T-cell (primary cell): ENCODE measurements at regions not wholly inside any gene's neighbourhood (a gene's known extent, or its start where the extent isn't known, plus 50 kb on each side); places are given as distances from the start of the nearest gene placed in this dataset.

ENCODE experiments used
- ATAC-seq, 4 experiments: fragments of 200-7000 bp in 3 of 4; fragments of 150-1000 bp in 1 of 4; cut with Tn5 transposase; replicated peaks in 1 of 4; 1 replicate in 3 of 4; 2 replicates in 1 of 4; pipeline ENCODE4 v1.10.0; 2021; ENCODE audit warnings: moderate library complexity in 3 of 4, mild to moderate bottlenecking in 2 of 4, moderate number of reproducible peaks in 1 of 4
- CTCF ChIA-PET, 2 donors: fragments of 300-600 bp; sonication (Branson Sonifier 250); formaldehyde crosslinking; loops; one replicate each; lab custom pipeline; 2022; ENCODE audit warnings: antibody characterized with exemption in 2 of 2; lab: Charles Lee
- POLR2A ChIA-PET, 2 donors: fragments of 300-600 bp; sonication (Branson Sonifier 250); formaldehyde crosslinking; loops; one replicate each; lab custom pipeline; 2022; ENCODE audit warnings: antibody characterized with exemption in 2 of 2; lab: Charles Lee
- DNase-seq, 35 experiments: peaks; one replicate each; pipeline versions ENCODE4 v3.0.0 to v3.0.0-alpha.2; 2013 to 2023
- H3K27ac ChIP-seq: one replicate; pipeline ENCODE4 v1.5.1; 2013; ENCODE audit warnings: low read length
- H3K27me3 ChIP-seq, 2 experiments: replicated peaks in 1 of 2; 1 replicate in 1 of 2; 2 replicates in 1 of 2; pipeline versions ENCODE4 v1.6.1 to v1.7.0; 2013; ENCODE audit warnings: low read length in 1 of 2, mixed read lengths in 1 of 2; ENCODE audit not compliant: control insufficient read depth in 2 of 2, insufficient read depth in 2 of 2; ENCODE audit errors: extremely low read depth in 1 of 2
- H3K36me3 ChIP-seq, 2 donors: 1 replicate in 1 of 2; 2 replicates in 1 of 2; pipeline versions ENCODE4 v1.6.1 to v1.7.0; 2013; ENCODE audit warnings: low read length in 1 of 2; ENCODE audit not compliant: control insufficient read depth in 2 of 2, insufficient read depth in 1 of 2; ENCODE audit errors: extremely low read depth in 1 of 2
- H3K4me1 ChIP-seq, 2 experiments: 1 replicate in 1 of 2; 2 replicates in 1 of 2; pipeline versions ENCODE4 v1.6.1 to v1.7.0; 2013; ENCODE audit warnings: low read length in 2 of 2, mixed read lengths in 1 of 2; ENCODE audit not compliant: insufficient read depth in 2 of 2, control insufficient read depth in 1 of 2; ENCODE audit errors: extremely low read depth in 1 of 2
- H3K4me3 ChIP-seq, 2 donors: 1 replicate in 1 of 2; 2 replicates in 1 of 2; pipeline versions ENCODE4 v1.5.1 to v1.7.0; 2013; ENCODE audit warnings: mild to moderate bottlenecking in 2 of 2, low read length in 1 of 2, moderate library complexity in 1 of 2; ENCODE audit not compliant: control insufficient read depth in 1 of 2; ENCODE audit errors: extremely low read depth in 1 of 2
- H3K9me3 ChIP-seq: 2 replicates; pipeline ENCODE4 v1.7.0; 2013
- H3K27ac Mint-ChIP-seq, 2 donors: one replicate each; pipeline ENCODE4 v1.8.0; 2020 to 2021; ENCODE audit warnings: mild to moderate bottlenecking in 2 of 2, mixed read lengths in 2 of 2
- H3K27me3 Mint-ChIP-seq, 2 donors: one replicate each; pipeline ENCODE4 v1.8.0; 2021 to 2022; ENCODE audit warnings: mixed read lengths in 2 of 2
- H3K36me3 Mint-ChIP-seq: one replicate; pipeline ENCODE4 v1.8.0; 2021; ENCODE audit warnings: mixed read lengths
- H3K4me1 Mint-ChIP-seq, 3 donors: one replicate each; pipeline ENCODE4 v1.8.0; 2020 to 2022; ENCODE audit warnings: mixed read lengths in 3 of 3, mild to moderate bottlenecking in 1 of 3
- H3K4me3 Mint-ChIP-seq, 3 donors: one replicate each; pipeline ENCODE4 v1.8.0; 2020 to 2022; ENCODE audit warnings: mild to moderate bottlenecking in 3 of 3, mixed read lengths in 3 of 3, moderate library complexity in 3 of 3
- H3K9me3 Mint-ChIP-seq, 3 donors: one replicate each; pipeline ENCODE4 v1.8.0; 2020 to 2022; ENCODE audit warnings: mixed read lengths in 3 of 3
- WGBS: methylation state at CpG from one replicate; pipeline ENCODE4 v1.1.5; 2013; ENCODE audit warnings: missing lambda C conversion rate; ENCODE audit not compliant: insufficient coverage; 5-methylcytosine and 5-hydroxymethylcytosine counted together

GRCh38 chr5:146971401-146971800 lies 92.8 kb upstream of the PPP2R2B start:
- H3K4me3 ChIP-seq, result no peak overlapping the region
- Mint-ChIP-seq H3K4me3 (no peak overlapping the region), H3K27me3 (peaks cover 0 to 8% of the 10 kb centered on the region in 2 donors), H3K27ac (no peak overlapping the region), H3K36me3 (no peaks in the 10 kb centered on the region), H3K9me3 (no peaks in the 10 kb centered on the region), H3K4me1 (no peaks in the 10 kb centered on the region)
- 100% methylated on average over 1 of the region's 2 CpGs for WGBS
- H3K4me1 ChIP-seq, result no peaks in the 10 kb centered on the region
- no peak for ATAC-seq
- POLR2A ChIA-PET, result no interaction called here
- H3K27ac ChIP-seq, result no peak overlapping the region
- no peaks in the 10 kb centered on the region for H3K27me3 ChIP-seq
- H3K36me3 ChIP-seq, result no peaks in the 10 kb centered on the region
- no peaks in the 10 kb centered on the region for H3K9me3 ChIP-seq
- CTCF ChIA-PET, result interaction anchor here in 1 of 2 donors (0.7 kb wide), 1 partner anchor 312 kb away, joined by 3 read pairs; no protein-coding TSS in a partner anchor
- DNase-seq, result no peak

DNA sequence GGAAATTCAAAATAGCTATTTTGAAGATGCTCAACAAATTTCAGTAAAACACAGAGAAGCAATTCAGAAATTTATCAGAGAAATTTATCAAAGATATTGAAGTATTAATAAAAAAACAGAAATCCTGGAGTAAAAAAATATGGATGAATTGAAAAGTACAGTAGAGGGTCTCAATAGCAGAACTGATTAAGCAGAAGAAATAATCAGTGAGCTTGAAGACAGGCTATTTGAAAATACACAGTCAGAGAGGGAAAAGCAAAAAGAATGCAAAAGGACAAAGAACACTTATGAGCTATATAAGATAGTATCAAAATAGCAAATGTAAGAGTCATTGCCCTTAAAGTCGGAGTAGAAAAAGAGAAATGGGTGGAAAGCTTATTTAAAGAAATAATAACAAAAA lies 107.9 kb upstream of the PPP2R2B start:
- DNase-seq, result no peak
- no peak overlapping the region for H3K4me3 ChIP-seq
- ChIA-PET CTCF (interaction anchor here (0.6 to 0.7 kb wide), 2 partner anchors 444 to 468 kb away, joined by 3 read pairs; no protein-coding TSS in a partner anchor), POLR2A (no interaction called here)
- no peak overlapping the region for H3K27ac ChIP-seq
- no peaks in the 10 kb centered on the region for H3K36me3 ChIP-seq
- no peaks in the 10 kb centered on the region for H3K4me1 ChIP-seq
- peaks cover 2% of the 10 kb centered on the region for H3K9me3 ChIP-seq
- Mint-ChIP-seq H3K27me3 (peaks cover 14 to 21% of the 10 kb centered on the region in 2 donors), H3K4me3 (no peak overlapping the region), H3K36me3 (peaks cover 6% of the 10 kb centered on the region), H3K27ac (no peak overlapping the region), H3K9me3 (peaks cover 21 to 32% (median 26%) of the 10 kb centered on the region in 3 donors), H3K4me1 (no peaks in the 10 kb centered on the region)
- WGBS, result no CpG with 5 or more reads among the region's 1 CpG
- H3K27me3 ChIP-seq, result peaks cover 0 to 2% of the 10 kb centered on the region in 2 experiments
- ATAC-seq, result no peak

- Histone ChIP-seq H3K27ac (no peak overlapping the region), H3K9me3 (no peaks in the 10 kb centered on the region), H3K36me3 (no peaks in the 10 kb centered on the region), H3K27me3 (peaks cover 0 to 4% of the 10 kb centered on the region in 2 experiments), H3K4me1 (no peaks in the 10 kb centered on the region), H3K4me3 (no peak overlapping the region)
- peaks cover under 1 to 6% (median 3%) of the 10 kb centered on the region in 3 donors for H3K9me3 Mint-ChIP-seq
- no peaks in the 10 kb centered on the region for H3K36me3 Mint-ChIP-seq
- no peak overlapping the region for H3K27ac Mint-ChIP-seq
- 73% methylated on average over 3 of the region's 4 CpGs for WGBS
- no peaks in the 10 kb centered on the region for H3K27me3 Mint-ChIP-seq
- H3K4me3 Mint-ChIP-seq, result no peak overlapping the region
- CTCF ChIA-PET, result no interaction called here
- H3K4me1 Mint-ChIP-seq, result no peaks in the 10 kb centered on the region
- no peak for DNase-seq
- POLR2A ChIA-PET, result no interaction called here
- ATAC-seq, result no peak
Observed at GRCh38 chr5:146993876-146994530, 115.4 kb upstream of the PPP2R2B start.

DNA sequence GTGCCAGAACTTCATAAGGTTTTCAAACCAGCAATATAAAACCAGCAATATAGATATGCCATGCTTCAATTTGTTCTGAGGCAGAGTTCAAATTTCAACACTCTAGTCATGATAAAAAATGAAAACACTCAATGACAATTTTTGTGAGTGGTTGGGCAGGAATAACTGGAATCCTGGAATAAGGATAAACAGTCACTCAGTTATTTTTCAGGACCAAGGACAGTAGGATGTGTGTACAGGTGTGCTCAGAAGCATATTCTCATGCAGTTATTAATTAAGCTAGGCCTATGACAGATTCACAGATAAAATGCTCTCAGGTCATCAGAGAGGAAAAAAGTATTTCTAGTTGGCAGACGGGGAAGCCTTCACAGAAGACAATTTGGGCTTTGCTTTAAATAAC lies 117.3 kb upstream of the PPP2R2B start:
- CTCF ChIA-PET, result interaction anchor here in 1 of 2 donors (1.6 kb wide), 1 partner anchor 30 kb away, joined by 5 read pairs; no protein-coding TSS in a partner anchor
- no peak overlapping the region for H3K27ac Mint-ChIP-seq

DNA sequence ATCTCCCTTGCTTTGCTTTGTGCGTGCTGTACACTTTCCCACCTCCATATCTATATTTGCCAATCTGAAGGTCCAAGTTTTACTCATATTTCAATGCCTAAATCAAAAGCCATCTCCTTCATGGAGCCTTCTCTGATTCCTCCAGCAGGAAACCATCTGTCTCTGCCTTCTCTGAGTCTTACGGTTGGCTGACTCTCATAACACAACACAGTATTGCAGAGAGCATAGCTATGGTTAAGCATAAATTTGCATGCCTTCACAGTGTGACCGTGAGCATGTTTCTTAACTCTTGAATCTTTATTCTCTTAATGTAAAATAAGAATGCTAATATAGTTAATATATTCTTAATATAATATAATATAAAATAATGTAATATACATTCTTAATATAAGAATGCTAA lies 136.8 kb upstream of the PPP2R2B start:
- Histone ChIP-seq H3K27me3 (peaks cover 0 to 6% of the 10 kb centered on the region in 2 experiments), H3K9me3 (no peaks in the 10 kb centered on the region), H3K27ac (no peak overlapping the region), H3K4me3 (no peak overlapping the region), H3K36me3 (no peaks in the 10 kb centered on the region), H3K4me1 (no peaks in the 10 kb centered on the region)
- Mint-ChIP-seq H3K36me3 (no peaks in the 10 kb centered on the region), H3K27me3 (peaks cover 10% of the 10 kb centered on the region in 2 donors), H3K9me3 (peaks cover 0 to 5% (median 0%) of the 10 kb centered on the region in 3 donors), H3K4me1 (no peaks in the 10 kb centered on the region), H3K4me3 (no peak overlapping the region), H3K27ac (no peak overlapping the region)
- CTCF ChIA-PET, result no interaction called here
- DNase-seq (no peak), ATAC-seq (no peak)
- POLR2A ChIA-PET, result no interaction called here
- WGBS, result 100% methylated on average over 1 of the region's 3 CpGs

More for the DNA sequence above, 117.3 kb upstream of the PPP2R2B start:
- Mint-ChIP-seq H3K36me3 (no peaks in the 10 kb centered on the region), H3K4me3 (no peak overlapping the region), H3K4me1 (no peaks in the 10 kb centered on the region), H3K27me3 (no peaks in the 10 kb centered on the region), H3K9me3 (peaks cover 0 to 3% (median 2%) of the 10 kb centered on the region in 3 donors)
- Histone ChIP-seq H3K27me3 (peaks cover 0 to 4% of the 10 kb centered on the region in 2 experiments), H3K4me3 (no peak overlapping the region), H3K36me3 (no peaks in the 10 kb centered on the region), H3K27ac (no peak overlapping the region), H3K4me1 (no peaks in the 10 kb centered on the region), H3K9me3 (no peaks in the 10 kb centered on the region)
- 27% methylated on average over 1 of the region's 1 CpG for WGBS
- DNase-seq (no peak), ATAC-seq (no peak)
- POLR2A ChIA-PET, result no interaction called here

DNA sequence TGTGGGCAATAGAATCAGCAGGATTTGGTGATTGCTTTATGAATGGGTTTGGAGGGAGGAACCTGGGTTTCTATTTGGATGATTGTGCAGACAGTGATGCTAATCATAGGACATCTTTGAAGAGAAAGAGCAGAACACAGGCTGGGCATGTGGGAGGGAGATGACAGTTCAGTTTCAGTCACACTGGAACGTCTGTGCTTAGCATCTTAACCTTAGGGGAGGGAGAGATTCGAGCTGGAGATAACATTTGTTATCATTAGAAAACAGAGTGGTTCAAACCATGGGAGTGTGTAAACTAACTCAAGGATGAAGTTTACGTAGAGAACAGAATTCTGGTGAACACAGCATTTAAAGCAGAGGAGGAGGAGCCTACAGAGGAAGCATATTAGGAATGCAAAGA lies 138.6 kb upstream of the PPP2R2B start:
- Histone ChIP-seq H3K27me3 (no peaks in the 10 kb centered on the region), H3K4me3 (no peak overlapping the region), H3K27ac (no peak overlapping the region), H3K9me3 (no peaks in the 10 kb centered on the region), H3K36me3 (no peaks in the 10 kb centered on the region), H3K4me1 (no peaks in the 10 kb centered on the region)
- H3K27me3 Mint-ChIP-seq, result peaks cover 11 to 13% of the 10 kb centered on the region in 2 donors
- ChIA-PET POLR2A (no interaction called here), CTCF (no interaction called here)
- 0% methylated on average over 2 of the region's 3 CpGs for WGBS
- peaks cover 0 to 5% (median 0%) of the 10 kb centered on the region in 3 donors for H3K9me3 Mint-ChIP-seq
- H3K36me3 Mint-ChIP-seq, result no peaks in the 10 kb centered on the region
- ATAC-seq (no peak), DNase-seq (no peak)
- H3K4me1 Mint-ChIP-seq, result no peaks in the 10 kb centered on the region
- no peak overlapping the region for H3K27ac Mint-ChIP-seq
- H3K4me3 Mint-ChIP-seq, result no peak overlapping the region
